ENCODE measurements at regions not wholly inside any gene's neighbourhood (a gene's known extent, or its start where the extent isn't known, plus 50 kb on each side); places are given as distances from the start of the nearest gene placed in this dataset.

DNA sequence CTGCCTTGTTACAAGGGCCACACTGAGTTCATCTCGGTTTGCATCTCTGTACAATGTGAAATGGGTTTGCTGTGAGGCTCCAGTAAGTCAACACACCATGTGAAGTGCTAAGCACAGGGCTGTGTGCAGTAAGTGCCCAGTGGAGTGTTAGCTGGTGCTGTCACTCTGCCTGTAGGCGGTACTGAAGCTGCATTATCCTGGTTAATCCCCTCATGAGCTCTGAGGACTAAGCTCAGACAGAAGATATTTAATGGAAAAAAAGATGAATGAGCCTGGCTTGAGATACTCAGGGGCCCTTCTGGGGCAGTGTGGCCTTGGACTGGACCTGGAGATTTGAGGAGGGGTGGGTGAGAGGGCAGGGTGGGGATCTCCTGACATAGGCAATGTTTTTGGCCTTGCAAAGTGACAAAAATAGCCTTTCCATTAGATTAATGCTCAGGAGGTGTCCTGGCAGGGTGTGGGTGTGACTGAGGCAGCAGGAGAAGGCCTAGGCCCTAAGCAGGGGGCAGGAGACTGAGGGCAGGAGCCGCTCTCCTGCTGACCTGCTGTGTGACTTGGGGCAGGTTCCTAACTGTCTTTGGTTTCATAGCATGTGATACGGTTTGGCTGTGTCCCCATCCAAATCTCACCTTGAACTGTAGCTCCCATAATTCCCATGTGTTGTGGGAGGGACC lies 570.5 kb downstream of the PTPRU start:
- in situ Hi-C loops (cut with MboI) = no loop called here
- SMC1A ChIA-PET (ENCODE audit: uncharacterized antibody, unreplicated experiment) = no interaction called here
- no peaks in the 10 kb centered on the region for H3K36me3 ChIP-seq (ENCODE audit: control insufficient read depth in 2 of 2, insufficient read depth in 2 of 2, low read length in 1 of 2)
- no peak overlapping the region for H3K9ac ChIP-seq (ENCODE audit: control insufficient read depth, insufficient read depth, low read length)
- intact Hi-C loops (cut with micrococcal nuclease; ENCODE audit: unreplicated experiment) = no loop called here
- FAIRE-seq = no peak
- no TSS peak for BruUV-seq (replicated peaks)
- no peak overlapping the region for H2AFZ ChIP-seq (ENCODE audit: control insufficient read depth, low read depth, low read length)
- WGBS (ENCODE audit: insufficient coverage, insufficient replicate concordance, low lambda C conversion rate, missing lambda C conversion rate) = 8% methylated on average over 4 of the region's 4 CpGs
- no peak overlapping the region for H3K27ac ChIP-seq (ENCODE audit: control insufficient read depth, insufficient read depth)
- RAD21 ChIA-PET (ENCODE audit: unreplicated experiment) = no interaction called here
- CTCF ChIA-PET = interaction anchor here (0.7 kb wide), 1 partner anchor 16 kb away, joined by 3 read pairs; no protein-coding TSS in a partner anchor
- DNase-seq (ENCODE audit: low read depth, low spot score) = no peak
- H3K27me3 ChIP-seq (replicated peaks in 1 of 2; ENCODE audit: control insufficient read depth in 2 of 2, insufficient read depth in 2 of 2, low read length in 1 of 2) = peaks cover 0 to 2% of the 10 kb centered on the region in 2 experiments; a peak in 2 of 4 replicates
- H3K4me1 ChIP-seq (ENCODE audit: control insufficient read depth, insufficient read depth, low read length) = no peaks in the 10 kb centered on the region
- no peak for ATAC-seq
- no peaks in the 10 kb centered on the region for H3K9me3 ChIP-seq (replicated peaks; ENCODE audit: control insufficient read depth, insufficient read depth, low read length)
- H4K20me1 ChIP-seq (ENCODE audit: control insufficient read depth, insufficient read depth) = no peaks in the 10 kb centered on the region
- POLR2A ChIA-PET = no interaction called here
- H3K4me3 ChIP-seq = no peak overlapping the region
- no peak overlapping the region for H3K4me2 ChIP-seq (ENCODE audit: control insufficient read depth, insufficient read depth)
- no peaks in the 10 kb centered on the region for H3K79me2 ChIP-seq (ENCODE audit: control insufficient read depth, insufficient read depth, low read length)
- TF ChIP-seq ZNF622 (IDR thresholded peaks at IDR 0.05) (no peak), FOXK2 (IDR thresholded peaks at IDR 0.05) (no peak), EP300 (IDR thresholded peaks at IDR 0.05; ENCODE audit: borderline replicate concordance in 1 of 2, control insufficient read depth in 1 of 2, low read depth in 2 of 2, low read length in 2 of 2) (no peak), CHD4 (IDR thresholded peaks at IDR 0.05) (no peak), CBX3 (IDR thresholded peaks at IDR 0.05; ENCODE audit: borderline replicate concordance, low read depth) (no peak), SMAD5 (IDR thresholded peaks at IDR 0.05; ENCODE audit: low read depth) (no peak), TCF7 (IDR thresholded peaks at IDR 0.05; ENCODE audit: borderline replicate concordance) (no peak), TARDBP (IDR thresholded peaks at IDR 0.05; ENCODE audit: borderline replicate concordance) (no peak), SUPT20H (IDR thresholded peaks at IDR 0.05; ENCODE audit: borderline replicate concordance, control insufficient read depth, low read depth, low read length) (no peak), CHD2 (IDR thresholded peaks at IDR 0.05; ENCODE audit: borderline replicate concordance, low read depth, low read length) (no peak), POLR2AphosphoS5 (IDR thresholded peaks at IDR 0.05; ENCODE audit: low read length) (no peak), NBN (IDR thresholded peaks at IDR 0.05) (no peak)
- TF ChIP-seq, protein P1, sequence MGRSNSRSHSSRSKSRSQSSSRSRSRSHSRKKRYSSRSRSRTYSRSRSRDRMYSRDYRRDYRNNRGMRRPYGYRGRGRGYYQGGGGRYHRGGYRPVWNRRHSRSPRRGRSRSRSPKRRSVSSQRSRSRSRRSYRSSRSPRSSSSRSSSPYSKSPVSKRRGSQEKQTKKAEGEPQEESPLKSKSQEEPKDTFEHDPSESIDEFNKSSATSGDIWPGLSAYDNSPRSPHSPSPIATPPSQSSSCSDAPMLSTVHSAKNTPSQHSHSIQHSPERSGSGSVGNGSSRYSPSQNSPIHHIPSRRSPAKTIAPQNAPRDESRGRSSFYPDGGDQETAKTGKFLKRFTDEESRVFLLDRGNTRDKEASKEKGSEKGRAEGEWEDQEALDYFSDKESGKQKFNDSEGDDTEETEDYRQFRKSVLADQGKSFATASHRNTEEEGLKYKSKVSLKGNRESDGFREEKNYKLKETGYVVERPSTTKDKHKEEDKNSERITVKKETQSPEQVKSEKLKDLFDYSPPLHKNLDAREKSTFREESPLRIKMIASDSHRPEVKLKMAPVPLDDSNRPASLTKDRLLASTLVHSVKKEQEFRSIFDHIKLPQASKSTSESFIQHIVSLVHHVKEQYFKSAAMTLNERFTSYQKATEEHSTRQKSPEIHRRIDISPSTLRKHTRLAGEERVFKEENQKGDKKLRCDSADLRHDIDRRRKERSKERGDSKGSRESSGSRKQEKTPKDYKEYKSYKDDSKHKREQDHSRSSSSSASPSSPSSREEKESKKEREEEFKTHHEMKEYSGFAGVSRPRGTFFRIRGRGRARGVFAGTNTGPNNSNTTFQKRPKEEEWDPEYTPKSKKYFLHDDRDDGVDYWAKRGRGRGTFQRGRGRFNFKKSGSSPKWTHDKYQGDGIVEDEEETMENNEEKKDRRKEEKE (IDR thresholded peaks at IDR 0.05) = no peak
- TF ChIP-seq, protein P2, sequence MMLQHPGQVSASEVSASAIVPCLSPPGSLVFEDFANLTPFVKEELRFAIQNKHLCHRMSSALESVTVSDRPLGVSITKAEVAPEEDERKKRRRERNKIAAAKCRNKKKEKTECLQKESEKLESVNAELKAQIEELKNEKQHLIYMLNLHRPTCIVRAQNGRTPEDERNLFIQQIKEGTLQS (IDR thresholded peaks at IDR 0.05; ENCODE audit: borderline replicate concordance, extremely low read depth, low read depth, low read length) = no peak
- TF ChIP-seq, protein P3, sequence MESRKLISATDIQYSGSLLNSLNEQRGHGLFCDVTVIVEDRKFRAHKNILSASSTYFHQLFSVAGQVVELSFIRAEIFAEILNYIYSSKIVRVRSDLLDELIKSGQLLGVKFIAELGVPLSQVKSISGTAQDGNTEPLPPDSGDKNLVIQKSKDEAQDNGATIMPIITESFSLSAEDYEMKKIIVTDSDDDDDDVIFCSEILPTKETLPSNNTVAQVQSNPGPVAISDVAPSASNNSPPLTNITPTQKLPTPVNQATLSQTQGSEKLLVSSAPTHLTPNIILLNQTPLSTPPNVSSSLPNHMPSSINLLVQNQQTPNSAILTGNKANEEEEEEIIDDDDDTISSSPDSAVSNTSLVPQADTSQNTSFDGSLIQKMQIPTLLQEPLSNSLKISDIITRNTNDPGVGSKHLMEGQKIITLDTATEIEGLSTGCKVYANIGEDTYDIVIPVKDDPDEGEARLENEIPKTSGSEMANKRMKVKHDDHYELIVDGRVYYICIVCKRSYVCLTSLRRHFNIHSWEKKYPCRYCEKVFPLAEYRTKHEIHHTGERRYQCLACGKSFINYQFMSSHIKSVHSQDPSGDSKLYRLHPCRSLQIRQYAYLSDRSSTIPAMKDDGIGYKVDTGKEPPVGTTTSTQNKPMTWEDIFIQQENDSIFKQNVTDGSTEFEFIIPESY (IDR thresholded peaks at IDR 0.05) = no peak
- TF ChIP-seq, protein P4, sequence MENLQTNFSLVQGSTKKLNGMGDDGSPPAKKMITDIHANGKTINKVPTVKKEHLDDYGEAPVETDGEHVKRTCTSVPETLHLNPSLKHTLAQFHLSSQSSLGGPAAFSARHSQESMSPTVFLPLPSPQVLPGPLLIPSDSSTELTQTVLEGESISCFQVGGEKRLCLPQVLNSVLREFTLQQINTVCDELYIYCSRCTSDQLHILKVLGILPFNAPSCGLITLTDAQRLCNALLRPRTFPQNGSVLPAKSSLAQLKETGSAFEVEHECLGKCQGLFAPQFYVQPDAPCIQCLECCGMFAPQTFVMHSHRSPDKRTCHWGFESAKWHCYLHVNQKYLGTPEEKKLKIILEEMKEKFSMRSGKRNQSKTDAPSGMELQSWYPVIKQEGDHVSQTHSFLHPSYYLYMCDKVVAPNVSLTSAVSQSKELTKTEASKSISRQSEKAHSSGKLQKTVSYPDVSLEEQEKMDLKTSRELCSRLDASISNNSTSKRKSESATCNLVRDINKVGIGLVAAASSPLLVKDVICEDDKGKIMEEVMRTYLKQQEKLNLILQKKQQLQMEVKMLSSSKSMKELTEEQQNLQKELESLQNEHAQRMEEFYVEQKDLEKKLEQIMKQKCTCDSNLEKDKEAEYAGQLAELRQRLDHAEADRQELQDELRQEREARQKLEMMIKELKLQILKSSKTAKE (IDR thresholded peaks at IDR 0.05; ENCODE audit: low read depth, poor library complexity, severe bottlenecking) = no peak
- TF ChIP-seq, protein P5, sequence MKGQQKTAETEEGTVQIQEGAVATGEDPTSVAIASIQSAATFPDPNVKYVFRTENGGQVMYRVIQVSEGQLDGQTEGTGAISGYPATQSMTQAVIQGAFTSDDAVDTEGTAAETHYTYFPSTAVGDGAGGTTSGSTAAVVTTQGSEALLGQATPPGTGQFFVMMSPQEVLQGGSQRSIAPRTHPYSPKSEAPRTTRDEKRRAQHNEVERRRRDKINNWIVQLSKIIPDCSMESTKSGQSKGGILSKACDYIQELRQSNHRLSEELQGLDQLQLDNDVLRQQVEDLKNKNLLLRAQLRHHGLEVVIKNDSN (IDR thresholded peaks at IDR 0.05; ENCODE audit: borderline replicate concordance, extremely low read length, insufficient read depth, low read depth, low read length) = no peak
